Testis (tissue), 2 donors: ENCODE measurements at regions not wholly inside any gene's neighbourhood (a gene's known extent, or its start where the extent isn't known, plus 50 kb on each side); places are given as distances from the start of the nearest gene placed in this dataset.

ENCODE experiments used
- DNase-seq: peaks from one replicate; pipeline ENCODE4 v3.0.0-alpha.2; 2019
- H3K27ac ChIP-seq, 2 donors: fragments of 200-600 bp; sonication (generic); one replicate each; pipeline ENCODE4 v1.5.1; 2019
- H3K27me3 ChIP-seq: fragments of 200-600 bp; sonication (generic); one replicate; pipeline ENCODE4 v1.5.1; 2019
- H3K36me3 ChIP-seq: fragments of 200-600 bp; sonication (generic); one replicate; pipeline ENCODE4 v1.5.1; 2017; ENCODE audit warnings: low read depth; ENCODE audit errors: missing control alignments
- H3K4me1 ChIP-seq: fragments of 200-600 bp; sonication (generic); one replicate; pipeline ENCODE4 v1.5.1; 2019
- H3K4me3 ChIP-seq, 2 donors: fragments of 200-600 bp; sonication (generic); one replicate each; pipeline ENCODE4 v1.5.1; 2017 to 2019
- H3K9me3 ChIP-seq: fragments of 200-600 bp; sonication (generic); one replicate; pipeline ENCODE4 v1.5.1; 2017
- POLR2A ChIP-seq: fragments of 450-650 bp; IDR thresholded peaks from one replicate; pipeline ENCODE4 v1.6.1; 2017; ENCODE audit warnings: antibody characterized with exemption, mild to moderate bottlenecking, moderate library complexity
- WGBS, 2 donors: methylation state at CpG; one replicate each; pipeline ENCODE4 v1.1.5; 2018; 5-methylcytosine and 5-hydroxymethylcytosine counted together
- intact Hi-C: fragments of 100-400 bp; cut with DNase I; formaldehyde crosslinking; loops from one replicate; pipeline ENCODE4 v1.15.1; 2023; ENCODE audit warnings: low total_unique reads
- TF ChIP-seq, protein P1 (sequence below), 3 experiments: fragments of 450-650 bp in 2 of 3; fragments of 200-600 bp in 1 of 3; sonication (generic) in 1 of 3; IDR thresholded peaks; one replicate each; pipeline ENCODE4 v1.5.1; 2016 to 2019; ENCODE audit warnings: antibody characterized with exemption in 3 of 3, mild to moderate bottlenecking in 2 of 3, moderate library complexity in 1 of 3

DNA sequence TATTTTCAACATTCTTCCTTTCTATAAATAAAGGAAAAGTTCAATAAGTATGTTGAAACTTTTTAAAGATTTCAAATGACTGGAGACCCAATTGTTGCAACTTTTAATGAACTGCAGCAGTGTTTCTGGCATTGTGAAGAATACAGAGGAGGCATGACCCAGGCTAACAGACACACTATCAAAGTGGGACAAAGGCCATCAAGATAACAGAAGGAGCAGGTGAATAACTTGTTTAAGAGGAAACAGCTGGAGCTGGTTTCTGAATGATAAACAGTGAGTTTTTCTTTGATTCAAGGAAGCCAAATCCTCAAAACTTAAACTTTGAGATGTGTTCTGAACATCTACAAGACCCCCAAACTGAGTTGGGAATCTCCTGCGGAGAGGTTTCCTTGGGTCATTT is 734.6 kb downstream of the TLR4 start:
- Histone ChIP-seq H3K4me3 (no peak overlapping the region), H3K4me1 (no peaks in the 10 kb centered on the region), H3K9me3 (no peaks in the 10 kb centered on the region), H3K36me3 (no peaks in the 10 kb centered on the region), H3K27ac (no peak overlapping the region), H3K27me3 (no peaks in the 10 kb centered on the region)
- TF ChIP-seq, protein P1, sequence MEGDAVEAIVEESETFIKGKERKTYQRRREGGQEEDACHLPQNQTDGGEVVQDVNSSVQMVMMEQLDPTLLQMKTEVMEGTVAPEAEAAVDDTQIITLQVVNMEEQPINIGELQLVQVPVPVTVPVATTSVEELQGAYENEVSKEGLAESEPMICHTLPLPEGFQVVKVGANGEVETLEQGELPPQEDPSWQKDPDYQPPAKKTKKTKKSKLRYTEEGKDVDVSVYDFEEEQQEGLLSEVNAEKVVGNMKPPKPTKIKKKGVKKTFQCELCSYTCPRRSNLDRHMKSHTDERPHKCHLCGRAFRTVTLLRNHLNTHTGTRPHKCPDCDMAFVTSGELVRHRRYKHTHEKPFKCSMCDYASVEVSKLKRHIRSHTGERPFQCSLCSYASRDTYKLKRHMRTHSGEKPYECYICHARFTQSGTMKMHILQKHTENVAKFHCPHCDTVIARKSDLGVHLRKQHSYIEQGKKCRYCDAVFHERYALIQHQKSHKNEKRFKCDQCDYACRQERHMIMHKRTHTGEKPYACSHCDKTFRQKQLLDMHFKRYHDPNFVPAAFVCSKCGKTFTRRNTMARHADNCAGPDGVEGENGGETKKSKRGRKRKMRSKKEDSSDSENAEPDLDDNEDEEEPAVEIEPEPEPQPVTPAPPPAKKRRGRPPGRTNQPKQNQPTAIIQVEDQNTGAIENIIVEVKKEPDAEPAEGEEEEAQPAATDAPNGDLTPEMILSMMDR (IDR thresholded peaks at IDR 0.05), result no peak
- TF ChIP-seq POLR2A, result no peak
- no peak for DNase-seq
- intact Hi-C loops, result no loop called here
- WGBS, 2 donors, result 81 to 85% methylated on average over 1 of the region's 1 CpG

DNA sequence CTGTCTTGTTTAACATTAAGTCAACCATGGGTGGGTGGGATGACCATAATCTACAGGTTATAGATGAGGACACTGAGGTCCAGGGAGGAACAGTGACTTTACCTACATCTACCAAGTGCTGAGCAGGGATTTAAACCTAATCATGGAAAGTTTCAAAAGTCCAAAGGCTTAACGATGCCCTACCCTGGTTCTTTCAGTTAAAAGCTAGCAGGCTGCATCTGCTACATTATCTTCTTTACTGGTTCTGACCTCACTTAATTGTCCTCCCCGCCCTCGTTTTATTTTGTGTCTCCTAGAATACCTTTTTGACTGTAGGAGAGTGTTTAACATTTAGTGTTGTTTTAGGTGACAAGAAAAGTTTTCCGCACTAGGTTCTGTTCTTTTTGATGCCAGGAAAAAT is 735.2 kb downstream of the TLR4 start:
- 80 to 84% methylated on average over 4 of the region's 4 CpGs for WGBS, 2 donors

DNA sequence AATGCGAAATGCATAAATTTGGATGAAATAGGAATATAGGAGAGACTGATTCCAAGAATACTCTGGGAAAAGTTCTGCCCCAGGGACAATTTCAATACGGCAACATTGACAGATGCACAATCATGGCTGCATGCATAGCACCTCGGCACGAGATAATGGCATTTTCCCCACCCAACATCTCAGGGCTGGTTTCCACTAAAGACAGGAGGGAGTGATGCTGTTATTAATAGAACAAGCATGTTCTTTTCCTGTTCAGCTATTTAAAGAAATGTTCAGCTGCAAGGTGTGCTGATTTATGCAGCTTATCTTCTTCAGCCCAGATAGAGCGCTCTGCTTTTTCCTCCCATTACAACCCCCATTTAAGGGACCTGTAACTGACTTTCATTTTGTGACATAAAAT is 740.2 kb downstream of the TLR4 start:
- no peaks in the 10 kb centered on the region for H3K4me1 ChIP-seq
- H3K9me3 ChIP-seq, result no peaks in the 10 kb centered on the region
- TF ChIP-seq, protein P1 (IDR thresholded peaks at IDR 0.05), result no peak
- no peak for TF ChIP-seq POLR2A
- H3K27ac ChIP-seq, result no peak overlapping the region
- H3K36me3 ChIP-seq, result no peaks in the 10 kb centered on the region
- intact Hi-C loops, result no loop called here
- H3K4me3 ChIP-seq, result no peak overlapping the region
- H3K27me3 ChIP-seq, result no peaks in the 10 kb centered on the region
- no peak for DNase-seq
- WGBS, 2 donors, result 66 to 78% methylated on average over 5 of the region's 5 CpGs

More for the DNA sequence above, 735.2 kb downstream of the TLR4 start:
- Histone ChIP-seq H3K27ac (no peak overlapping the region), H3K36me3 (no peaks in the 10 kb centered on the region), H3K4me1 (no peaks in the 10 kb centered on the region), H3K4me3 (no peak overlapping the region), H3K9me3 (no peaks in the 10 kb centered on the region), H3K27me3 (no peaks in the 10 kb centered on the region)
- TF ChIP-seq, protein P1 (IDR thresholded peaks at IDR 0.05), result no peak
- no peak for TF ChIP-seq POLR2A
- intact Hi-C loops, result no loop called here
- no peak for DNase-seq

DNA sequence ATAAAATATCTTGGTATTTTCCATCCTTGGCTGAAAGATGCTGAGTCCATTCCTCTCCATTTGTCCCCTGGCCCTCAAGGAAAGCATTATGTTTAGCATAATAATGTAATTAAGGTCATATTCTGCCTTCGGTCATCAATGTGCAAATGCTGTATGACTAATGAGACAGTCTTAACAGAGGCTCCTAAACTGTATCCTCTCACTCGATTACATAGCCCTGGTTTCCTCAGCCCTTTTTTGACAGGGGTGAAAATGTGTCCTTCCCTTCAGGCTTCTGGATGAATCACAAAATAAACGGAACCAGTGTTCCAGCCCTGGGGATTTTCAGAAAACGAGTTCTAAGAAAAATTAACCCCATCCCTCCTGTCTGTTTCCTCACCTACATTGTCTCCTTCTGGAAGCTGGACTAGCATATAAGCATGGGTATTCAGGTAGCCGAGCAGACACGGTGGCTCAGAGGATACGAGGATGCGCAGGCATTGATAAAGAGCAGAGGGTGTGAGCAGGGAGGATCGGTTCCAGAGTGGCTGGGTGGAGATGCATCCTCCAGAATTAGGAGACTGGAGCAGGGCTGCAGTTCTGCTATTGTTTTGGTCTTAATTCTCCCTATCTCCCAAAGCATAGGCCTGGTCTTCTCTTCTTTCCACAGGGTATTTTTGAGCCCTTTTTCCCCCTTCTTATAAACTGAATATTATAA is 742.9 kb downstream of the TLR4 start:
- Histone ChIP-seq H3K36me3 (no peaks in the 10 kb centered on the region), H3K27me3 (no peaks in the 10 kb centered on the region), H3K27ac (no peak overlapping the region), H3K4me1 (no peaks in the 10 kb centered on the region), H3K4me3 (no peak overlapping the region), H3K9me3 (no peaks in the 10 kb centered on the region)
- intact Hi-C loops, result no loop called here
- DNase-seq, result no peak
- TF ChIP-seq POLR2A, result no peak
- TF ChIP-seq, protein P1 (IDR thresholded peaks at IDR 0.05), result no peak
- WGBS, 2 donors, result 53 to 54% methylated on average over 9 of the region's 9 CpGs

DNA sequence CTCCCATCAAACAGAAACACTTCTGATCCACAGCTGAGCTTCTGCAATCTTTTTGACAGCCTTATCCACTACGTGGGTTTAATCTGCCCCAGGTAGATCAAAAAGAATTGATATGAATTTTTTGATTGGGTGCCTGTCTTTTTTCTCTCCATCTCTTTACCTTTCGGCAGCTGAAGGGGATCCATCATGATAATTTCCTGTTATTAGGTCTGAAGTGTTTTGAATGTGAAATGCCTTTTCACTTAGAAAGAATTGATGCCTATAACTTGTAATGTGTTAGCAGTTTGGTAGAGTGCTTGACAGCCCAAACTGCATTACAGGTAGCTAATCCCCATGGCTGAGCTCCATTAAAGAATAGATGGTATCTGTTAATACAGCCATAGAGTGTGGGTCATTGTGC is 745.4 kb downstream of the TLR4 start:
- no peak overlapping the region for H3K4me3 ChIP-seq
- no peaks in the 10 kb centered on the region for H3K9me3 ChIP-seq
- H3K27ac ChIP-seq, result no peak overlapping the region
- no peaks in the 10 kb centered on the region for H3K4me1 ChIP-seq
- TF ChIP-seq, protein P1 (IDR thresholded peaks at IDR 0.05), result no peak
- H3K36me3 ChIP-seq, result no peaks in the 10 kb centered on the region
- no peak for DNase-seq
- H3K27me3 ChIP-seq, result no peaks in the 10 kb centered on the region
- intact Hi-C loops, result no loop called here
- 82 to 83% methylated on average over 2 of the region's 2 CpGs for WGBS, 2 donors
